Lung (tissue), 11 donors: ENCODE measurements at regions not wholly inside any gene's neighbourhood (a gene's known extent, or its start where the extent isn't known, plus 50 kb on each side); places are given as distances from the start of the nearest gene placed in this dataset.

Experiments used
- ATAC-seq: fragments of 200-7000 bp; cut with Tn5 transposase; one replicate; pipeline ENCODE4 v1.9.1; 2020; ENCODE audit warnings: moderate number of reproducible peaks; ENCODE audit not compliant: insufficient read depth, low FRiP score
- DNase-seq, 3 donors: peaks; one replicate each; pipeline ENCODE4 v3.0.0-alpha.2; 2013 to 2017
- H3K27ac ChIP-seq, 2 donors: one replicate each; pipeline ENCODE4 v1.5.1; 2013; ENCODE audit warnings: mild to moderate bottlenecking in 2 of 2, moderate library complexity in 2 of 2, control low read depth in 1 of 2, inconsistent platforms in 1 of 2, low read depth in 1 of 2, low read length in 1 of 2
- H3K27me3 ChIP-seq, 3 donors: one replicate each; pipeline ENCODE4 v1.5.1; 2013; ENCODE audit warnings: low read length in 2 of 3; ENCODE audit not compliant: control insufficient read depth in 3 of 3, insufficient read depth in 3 of 3
- H3K36me3 ChIP-seq, 4 donors: one replicate each; pipeline ENCODE4 v1.5.1; 2013; ENCODE audit warnings: low read length in 4 of 4, mild to moderate bottlenecking in 1 of 4, moderate library complexity in 1 of 4; ENCODE audit not compliant: control insufficient read depth in 4 of 4, insufficient read depth in 4 of 4
- H3K4me1 ChIP-seq, 5 donors: one replicate each; pipeline ENCODE4 v1.5.1; 2013; ENCODE audit warnings: low read length in 5 of 5, mild to moderate bottlenecking in 2 of 5, moderate library complexity in 1 of 5; ENCODE audit not compliant: control insufficient read depth in 5 of 5, insufficient read depth in 5 of 5
- H3K4me3 ChIP-seq: one replicate; pipeline ENCODE4 v1.5.1; 2013; ENCODE audit warnings: mild to moderate bottlenecking, control low read depth, moderate library complexity
- H3K9ac ChIP-seq, 2 donors: one replicate each; pipeline ENCODE4 v1.5.1; 2013; ENCODE audit warnings: low read length in 2 of 2, control low read depth in 1 of 2; ENCODE audit not compliant: insufficient read depth in 1 of 2
- H3K9me3 ChIP-seq, 4 donors: one replicate each; pipeline ENCODE4 v1.5.1; 2013; ENCODE audit warnings: low read length in 3 of 4, mild to moderate bottlenecking in 1 of 4, moderate library complexity in 1 of 4; ENCODE audit not compliant: control insufficient read depth in 4 of 4, insufficient read depth in 3 of 4
- WGBS, 2 donors: extraction: QIAGEN DNeasy Blood & Tissue Kit; methylation state at CpG; one replicate each; pipeline ENCODE4 v1.1.7; 2013; 5-methylcytosine and 5-hydroxymethylcytosine counted together
- TF ChIP-seq, protein P1 (sequence below): IDR thresholded peaks from 2 replicates; pipeline ENCODE4 v1.5.1; 2012; ENCODE audit warnings: mild to moderate bottlenecking; ENCODE audit errors: control extremely low read depth, extremely low read depth
- donor health status: control.
- donor health status: control.
- donor health status: Bipolar disorder and iron deficiency.
- donor health status: healthy.
- donor health status: DM: yes; HTN: yes; CAD: no.

DNA sequence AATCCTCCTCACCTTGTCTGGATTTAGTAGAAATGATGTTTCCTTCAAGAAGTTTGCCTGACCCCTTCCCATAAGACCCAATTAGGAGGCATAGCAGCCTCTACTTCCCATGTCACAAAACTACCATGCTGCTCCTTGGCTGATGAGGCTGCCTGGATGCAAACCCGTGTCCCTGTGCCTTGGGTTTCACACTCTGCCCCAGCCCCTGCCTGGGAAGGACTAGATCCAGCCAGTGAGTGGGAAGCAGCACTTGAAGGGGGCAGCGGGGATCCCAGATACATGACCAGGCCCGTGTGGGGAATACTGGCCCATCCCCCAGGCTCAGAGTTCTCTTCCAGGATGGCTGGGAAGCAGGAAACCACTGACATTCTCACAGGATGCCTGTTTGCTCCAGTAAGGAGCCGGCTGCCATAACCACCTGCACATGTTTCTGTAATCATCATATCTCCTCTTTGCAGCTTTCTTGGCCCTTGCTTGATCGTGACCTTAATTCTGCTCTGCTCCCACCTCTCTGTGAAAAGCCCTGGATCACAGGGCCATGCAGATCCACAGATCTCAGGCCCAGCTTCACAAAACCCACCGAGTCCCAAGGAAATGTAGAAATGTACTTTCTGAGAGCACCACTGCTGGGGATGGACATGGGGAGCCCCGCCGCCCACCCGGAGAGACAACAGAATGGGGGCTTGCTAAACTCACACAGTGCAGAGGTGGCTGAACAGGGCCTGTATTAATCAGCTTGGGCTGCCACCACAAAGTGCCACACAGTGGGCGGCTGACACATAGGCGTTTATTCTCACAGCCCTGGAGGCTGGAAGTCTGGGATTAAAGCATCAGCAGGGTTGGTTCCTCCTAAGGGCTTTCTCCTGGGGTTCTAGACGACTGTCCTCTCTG, 287.8 kb upstream of the IGFBP3 start:
- no peak for DNase-seq
- Histone ChIP-seq H3K9me3 (no peaks in the 10 kb centered on the region), H3K36me3 (no peaks in the 10 kb centered on the region), H3K27me3 (no peaks in the 10 kb centered on the region), H3K9ac (no peak overlapping the region), H3K27ac (no peak overlapping the region), H3K4me1 (no peaks in the 10 kb centered on the region), H3K4me3 (no peak overlapping the region)
- no peak for ATAC-seq
- WGBS, 2 donors, result 64 to 71% methylated on average over 12 of the region's 12 CpGs
- TF ChIP-seq, protein P1, sequence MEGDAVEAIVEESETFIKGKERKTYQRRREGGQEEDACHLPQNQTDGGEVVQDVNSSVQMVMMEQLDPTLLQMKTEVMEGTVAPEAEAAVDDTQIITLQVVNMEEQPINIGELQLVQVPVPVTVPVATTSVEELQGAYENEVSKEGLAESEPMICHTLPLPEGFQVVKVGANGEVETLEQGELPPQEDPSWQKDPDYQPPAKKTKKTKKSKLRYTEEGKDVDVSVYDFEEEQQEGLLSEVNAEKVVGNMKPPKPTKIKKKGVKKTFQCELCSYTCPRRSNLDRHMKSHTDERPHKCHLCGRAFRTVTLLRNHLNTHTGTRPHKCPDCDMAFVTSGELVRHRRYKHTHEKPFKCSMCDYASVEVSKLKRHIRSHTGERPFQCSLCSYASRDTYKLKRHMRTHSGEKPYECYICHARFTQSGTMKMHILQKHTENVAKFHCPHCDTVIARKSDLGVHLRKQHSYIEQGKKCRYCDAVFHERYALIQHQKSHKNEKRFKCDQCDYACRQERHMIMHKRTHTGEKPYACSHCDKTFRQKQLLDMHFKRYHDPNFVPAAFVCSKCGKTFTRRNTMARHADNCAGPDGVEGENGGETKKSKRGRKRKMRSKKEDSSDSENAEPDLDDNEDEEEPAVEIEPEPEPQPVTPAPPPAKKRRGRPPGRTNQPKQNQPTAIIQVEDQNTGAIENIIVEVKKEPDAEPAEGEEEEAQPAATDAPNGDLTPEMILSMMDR, result no peak

DNA sequence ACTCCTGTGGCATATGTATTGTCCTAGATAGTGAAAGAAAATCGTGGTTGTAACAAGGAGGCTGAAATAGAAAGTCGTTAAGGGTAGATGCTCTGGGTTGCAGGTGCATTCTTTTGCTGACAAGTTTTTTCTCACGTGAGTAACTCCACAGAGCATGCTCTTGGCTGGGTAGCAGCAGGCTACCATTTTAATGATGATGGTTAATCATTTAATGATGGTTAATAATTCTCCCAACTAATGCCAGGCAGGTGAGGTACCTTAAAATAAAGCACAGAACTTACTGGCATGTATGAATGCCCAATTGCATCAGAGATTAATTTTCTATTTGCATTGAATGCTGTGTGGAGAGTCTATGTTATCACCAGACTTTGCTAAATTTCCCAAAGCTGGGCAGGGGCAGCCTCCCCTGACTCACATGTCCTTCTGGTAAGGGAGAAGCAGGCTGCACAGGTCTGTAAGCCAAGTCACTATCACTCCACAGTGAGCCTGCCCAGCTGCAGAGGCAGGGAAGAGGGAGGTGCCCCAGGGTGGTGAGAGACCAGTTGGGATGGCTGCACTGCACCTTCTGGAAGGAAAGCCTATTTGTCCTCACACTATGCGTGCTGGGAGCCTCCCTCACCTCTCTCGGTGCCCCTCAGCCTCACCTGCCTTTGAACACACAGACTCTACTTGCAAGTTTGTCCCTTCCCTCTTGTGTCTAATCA, 287.0 kb upstream of the IGFBP3 start:
- ATAC-seq (no peak), DNase-seq (peak in 1 of 3 donors; percentile 31)
- Histone ChIP-seq H3K36me3 (no peaks in the 10 kb centered on the region), H3K4me3 (no peak overlapping the region), H3K27ac (no peak overlapping the region), H3K9ac (no peak overlapping the region), H3K9me3 (no peaks in the 10 kb centered on the region), H3K4me1 (no peaks in the 10 kb centered on the region), H3K27me3 (no peaks in the 10 kb centered on the region)
- 70 to 75% methylated on average over 5 of the region's 5 CpGs for WGBS, 2 donors
- TF ChIP-seq, protein P1, result no peak

DNA sequence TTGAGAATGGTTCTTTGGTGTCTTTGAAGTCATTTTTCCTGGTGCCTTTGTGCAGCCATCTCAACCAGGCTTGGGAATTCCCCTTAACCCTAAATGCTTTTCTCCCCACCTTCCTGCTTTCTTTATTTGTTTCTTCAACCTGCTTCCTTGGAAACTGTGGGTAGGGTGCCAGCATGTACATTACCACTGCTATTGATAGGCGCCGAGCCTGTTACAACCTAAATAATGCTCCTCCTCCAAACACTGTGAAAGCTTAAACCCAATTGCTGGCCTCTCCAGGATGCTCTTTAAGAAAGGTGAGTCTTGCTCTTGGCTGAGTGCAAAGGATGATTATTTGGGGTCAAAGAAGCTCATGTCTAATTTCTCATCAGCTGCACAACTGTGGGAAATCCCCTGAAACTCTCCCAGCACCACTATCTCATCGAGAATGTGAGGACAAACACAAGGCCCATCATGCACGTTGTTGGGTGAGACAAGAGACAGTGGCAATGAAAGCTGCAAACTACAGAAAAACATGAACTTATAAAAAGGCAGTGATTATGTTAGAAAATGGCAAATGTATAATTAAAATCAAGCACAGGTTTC, 285.5 kb upstream of the IGFBP3 start:
- 66 to 84% methylated on average over 4 of the region's 4 CpGs for WGBS, 2 donors
- Histone ChIP-seq H3K9ac (no peak overlapping the region), H3K27ac (no peak overlapping the region), H3K4me3 (no peak overlapping the region), H3K36me3 (no peaks in the 10 kb centered on the region), H3K9me3 (no peaks in the 10 kb centered on the region), H3K4me1 (no peaks in the 10 kb centered on the region), H3K27me3 (no peaks in the 10 kb centered on the region)
- TF ChIP-seq, protein P1, result no peak
- ATAC-seq (no peak), DNase-seq (no peak)
